Osteoblast (primary cell): ENCODE measurements at regions not wholly inside any gene's neighbourhood (a gene's known extent, or its start where the extent isn't known, plus 50 kb on each side); places are given as distances from the start of the nearest gene placed in this dataset.

Experiments used
- DNase-seq: peaks from one replicate; pipeline ENCODE4 v3.0.0; 2011; ENCODE audit warnings: low spot score, mixed read lengths; ENCODE audit not compliant: insufficient read length; ENCODE audit errors: missing footprints
- H2AFZ ChIP-seq: 2 replicates; pipeline ENCODE4 v1.6.0; 2011; ENCODE audit warnings: mild to moderate bottlenecking, low read length
- H3K27ac ChIP-seq: 2 replicates; pipeline ENCODE4 v1.5.1; 2011; ENCODE audit warnings: mild to moderate bottlenecking, low read depth, low read length, moderate library complexity
- H3K27me3 ChIP-seq: 2 replicates; pipeline ENCODE4 v1.6.0; 2012; ENCODE audit warnings: mild to moderate bottlenecking, control low read depth, inconsistent platforms, low read length, moderate library complexity; ENCODE audit not compliant: insufficient read depth
- H3K36me3 ChIP-seq: 2 replicates; pipeline ENCODE4 v1.5.1; 2011; ENCODE audit warnings: mild to moderate bottlenecking, low read length, control low read depth, moderate library complexity; ENCODE audit not compliant: insufficient read depth
- H3K4me1 ChIP-seq: 2 replicates; pipeline ENCODE4 v1.5.1; 2011; ENCODE audit warnings: mild to moderate bottlenecking, low read length, control low read depth, moderate library complexity; ENCODE audit not compliant: insufficient read depth
- H3K4me2 ChIP-seq: 2 replicates; pipeline ENCODE4 v1.6.0; 2011; ENCODE audit warnings: mild to moderate bottlenecking, low read length; ENCODE audit not compliant: insufficient read depth
- H3K4me3 ChIP-seq: fragments of 200-600 bp; sonication (generic); 3 replicates; pipeline ENCODE4 v1.5.1; 2012; ENCODE audit warnings: mild to moderate bottlenecking, low read length, inconsistent platforms; ENCODE audit not compliant: insufficient read depth
- H3K79me2 ChIP-seq: 2 replicates; pipeline ENCODE4 v1.6.0; 2012; ENCODE audit warnings: mild to moderate bottlenecking, low read length, control low read depth, inconsistent platforms; ENCODE audit not compliant: insufficient read depth
- H3K9me3 ChIP-seq: 2 replicates; pipeline ENCODE4 v1.5.1; 2011; ENCODE audit warnings: low read depth, low read length, control low read depth
- H4K20me1 ChIP-seq: 2 replicates; pipeline ENCODE4 v1.6.0; 2012; ENCODE audit warnings: mild to moderate bottlenecking, low read length, control low read depth; ENCODE audit not compliant: insufficient read depth
- CTCF ChIP-seq: IDR thresholded peaks from 2 replicates; pipeline ENCODE4 v1.5.1; 2011; ENCODE audit warnings: mild to moderate bottlenecking, low read depth, low read length, moderate library complexity; ENCODE audit errors: extremely low read depth

GRCh38 chr9:116007824-116008223 is 145.8 kb upstream of the PAPPA start:
- Histone ChIP-seq H3K4me1 (peaks cover 13% of the 10 kb centered on the region), H3K4me3 (no peak overlapping the region), H3K36me3 (no peaks in the 10 kb centered on the region), H4K20me1 (no peaks in the 10 kb centered on the region), H3K4me2 (no peak overlapping the region), H3K27ac (no peak overlapping the region), H3K27me3 (no peaks in the 10 kb centered on the region), H2AFZ (peak overlapping the region; percentile 37), H3K9me3 (no peaks in the 10 kb centered on the region), H3K79me2 (no peaks in the 10 kb centered on the region)
- no peak for TF ChIP-seq CTCF
- DNase-seq: no peak

GRCh38 chr9:116008278-116008677 is 145.3 kb upstream of the PAPPA start:
- H3K79me2 ChIP-seq: no peaks in the 10 kb centered on the region
- H2AFZ ChIP-seq: peak overlapping the region; percentile 37
- H3K36me3 ChIP-seq: no peaks in the 10 kb centered on the region
- no peaks in the 10 kb centered on the region for H3K27me3 ChIP-seq
- no peak overlapping the region for H3K4me3 ChIP-seq
- DNase-seq: no peak
- TF ChIP-seq CTCF: no peak
- no peaks in the 10 kb centered on the region for H4K20me1 ChIP-seq
- no peaks in the 10 kb centered on the region for H3K9me3 ChIP-seq
- no peak overlapping the region for H3K4me2 ChIP-seq
- no peak overlapping the region for H3K27ac ChIP-seq
- peaks cover 13% of the 10 kb centered on the region for H3K4me1 ChIP-seq

- no peaks in the 10 kb centered on the region for H3K27me3 ChIP-seq
- no peaks in the 10 kb centered on the region for H3K36me3 ChIP-seq
- H3K4me1 ChIP-seq: peaks cover 13% of the 10 kb centered on the region
- H4K20me1 ChIP-seq: no peaks in the 10 kb centered on the region
- H3K27ac ChIP-seq: no peak overlapping the region
- H3K4me2 ChIP-seq: no peak overlapping the region
- no peaks in the 10 kb centered on the region for H3K9me3 ChIP-seq
- no peaks in the 10 kb centered on the region for H3K79me2 ChIP-seq
- H3K4me3 ChIP-seq: no peak overlapping the region
- no peak for DNase-seq
- no peak for TF ChIP-seq CTCF
- H2AFZ ChIP-seq: no peak overlapping the region
Measured at GRCh38 chr9:116009420-116009819, 144.2 kb upstream of the PAPPA start.

DNA sequence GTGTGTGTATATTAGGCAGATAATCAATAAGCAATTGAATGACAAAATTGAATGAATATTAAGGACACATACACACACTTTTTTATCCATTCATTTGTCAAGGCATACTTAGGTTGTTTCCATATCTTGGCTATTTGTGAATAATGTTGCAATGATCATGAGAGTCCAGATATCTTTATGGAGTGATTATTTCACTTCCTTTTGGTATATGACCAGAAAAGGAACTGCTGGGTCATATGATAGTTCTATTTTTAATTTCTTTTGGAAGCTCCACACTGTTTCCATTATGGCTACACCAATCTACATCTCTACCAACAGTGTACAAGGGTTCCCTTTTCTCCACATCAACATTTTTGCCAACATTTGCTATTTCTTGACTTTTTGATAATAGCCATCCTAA is 137.7 kb upstream of the PAPPA start:
- no peak for DNase-seq
- Histone ChIP-seq H3K4me3 (no peak overlapping the region), H3K79me2 (no peaks in the 10 kb centered on the region), H3K27ac (no peak overlapping the region), H3K27me3 (no peaks in the 10 kb centered on the region), H2AFZ (no peak overlapping the region), H3K9me3 (no peaks in the 10 kb centered on the region), H3K4me2 (no peak overlapping the region), H4K20me1 (no peaks in the 10 kb centered on the region), H3K36me3 (no peaks in the 10 kb centered on the region), H3K4me1 (no peaks in the 10 kb centered on the region)
- no peak for TF ChIP-seq CTCF
